HG03095 (cell line): ENCODE measurements at regions not wholly inside any gene's neighbourhood (a gene's known extent, or its start where the extent isn't known, plus 50 kb on each side); places are given as distances from the start of the nearest gene placed in this dataset.

Source experiments
- ATAC-seq: cut with Tn5 transposase; IDR thresholded peaks from one replicate; pipeline ENCODE4 v1.9.1; 2021; ENCODE audit warnings: moderate library complexity; ENCODE audit not compliant: unreplicated experiment

DNA sequence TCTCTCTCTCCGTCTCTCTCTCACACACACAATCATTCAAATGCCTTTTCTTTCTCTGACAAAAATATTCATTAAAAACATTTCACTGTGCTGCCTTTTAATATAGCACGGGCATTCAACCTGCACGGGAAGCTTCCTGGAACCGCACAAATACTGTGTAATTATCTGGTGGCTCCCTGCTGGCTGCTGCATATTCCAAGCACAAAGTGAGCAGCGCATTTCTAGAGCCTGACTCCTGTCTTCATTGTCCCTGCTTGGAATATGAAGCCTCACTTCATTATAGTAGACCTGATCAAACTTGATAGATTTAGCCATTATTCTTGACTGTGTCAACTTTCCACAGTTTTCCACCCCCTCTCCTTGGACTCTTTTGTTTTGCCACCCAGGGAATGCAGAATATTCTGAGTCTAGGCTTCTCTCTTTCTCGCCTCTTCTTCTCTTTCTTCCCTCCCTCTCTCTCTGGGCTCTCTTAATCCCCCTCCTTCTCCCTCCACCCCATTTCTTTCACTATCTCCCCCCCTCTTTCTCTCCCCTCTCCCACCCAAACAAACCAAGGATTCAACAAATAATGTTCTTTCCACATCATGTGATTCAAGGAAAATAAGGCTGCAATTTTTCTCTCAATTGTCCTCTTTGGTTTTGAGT is 672.1 kb upstream of the FANCL start:
- ATAC-seq: no peak

DNA sequence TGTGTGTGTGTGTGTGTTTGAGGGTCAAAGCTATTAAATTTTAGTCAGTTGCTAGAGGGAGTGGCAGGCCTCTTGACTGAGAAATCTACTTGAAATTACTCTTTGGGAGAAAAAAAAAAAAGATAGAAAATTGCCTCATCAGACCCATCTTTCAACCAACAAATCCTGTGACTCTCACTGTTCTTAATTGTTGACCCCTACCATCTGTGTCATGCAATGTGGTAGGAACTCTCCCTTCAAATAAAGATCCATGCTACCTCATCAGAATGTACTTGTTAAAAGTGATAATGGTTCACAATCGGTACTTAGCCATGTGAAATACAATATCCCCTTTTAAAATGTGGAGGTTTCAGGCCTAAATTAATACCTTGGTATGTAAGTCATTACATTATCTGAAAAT is 670.8 kb upstream of the FANCL start:
- ATAC-seq: no peak

DNA sequence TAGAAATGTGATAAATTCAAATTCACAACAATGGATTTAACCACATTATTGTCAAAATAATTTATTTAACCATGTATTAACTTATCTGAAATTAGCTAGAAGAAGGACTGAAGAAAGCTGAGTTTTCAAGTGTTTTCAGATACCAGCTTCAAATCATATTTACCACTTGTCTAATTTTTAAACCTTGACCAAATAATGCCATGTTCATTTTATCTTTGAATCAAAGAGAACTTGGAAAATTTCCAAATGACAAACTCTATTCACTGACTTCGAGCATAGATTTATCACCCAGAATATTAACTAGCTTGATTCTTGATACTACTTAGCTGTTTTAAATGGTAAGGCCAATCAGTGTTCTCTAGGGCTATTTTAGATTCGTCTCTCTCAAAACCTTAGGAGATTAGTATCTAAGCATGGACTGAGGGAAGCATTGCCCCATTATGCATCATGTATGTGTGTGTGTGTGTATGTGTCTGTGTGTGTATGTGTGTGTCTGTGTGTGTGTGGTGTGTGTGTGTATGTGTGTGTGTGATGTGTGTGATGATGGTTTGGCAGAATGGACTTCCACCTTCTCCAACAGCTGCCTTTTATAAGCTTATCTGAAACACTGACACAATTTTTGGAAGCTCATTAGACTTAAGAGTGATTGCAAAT is 667.5 kb upstream of the FANCL start:
- ATAC-seq: no peak

DNA sequence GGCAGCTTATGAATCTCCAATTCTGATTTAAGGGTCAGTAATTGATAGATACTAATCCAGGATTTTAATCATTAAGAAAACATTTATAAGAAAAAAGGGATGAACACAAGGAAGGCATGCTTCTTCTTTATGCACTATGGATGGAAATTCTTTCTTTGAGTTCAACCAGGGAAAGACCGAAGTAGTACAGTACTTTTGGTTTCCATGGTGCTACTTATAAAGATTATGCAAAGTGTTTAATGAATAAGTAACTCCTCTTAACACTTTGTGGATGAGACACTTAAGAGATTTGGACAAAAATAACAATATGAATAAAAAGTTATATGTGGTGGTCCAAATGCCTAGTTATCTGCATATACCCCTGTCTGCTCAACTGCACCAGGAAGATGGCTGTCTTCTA is 666.5 kb upstream of the FANCL start:
- ATAC-seq: no peak

DNA sequence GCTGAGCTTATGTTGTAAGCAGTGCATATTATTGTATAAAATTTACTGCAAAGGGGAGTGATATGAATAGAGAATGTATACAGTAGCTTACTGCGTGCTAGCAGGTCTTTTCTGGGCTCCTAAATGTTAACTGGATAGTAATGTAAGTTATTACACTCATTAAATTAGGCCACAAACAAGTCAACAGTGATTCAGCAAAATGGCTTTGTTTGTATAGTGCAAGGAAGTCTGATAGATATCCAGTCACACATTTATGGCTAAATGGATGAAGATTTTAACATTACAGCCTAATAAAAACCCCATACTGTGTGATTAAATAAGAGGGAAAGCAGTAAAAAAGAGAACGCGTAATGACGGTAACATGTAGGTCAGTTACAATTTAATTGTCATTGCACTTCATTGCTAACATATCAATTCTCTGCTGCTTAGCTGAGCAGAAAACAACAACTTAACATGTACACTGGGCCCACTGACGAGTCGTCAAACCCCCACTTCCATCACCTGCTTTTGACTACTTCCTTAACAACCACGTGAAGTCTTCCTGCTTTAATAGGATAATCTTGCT is 665.0 kb upstream of the FANCL start:
- ATAC-seq: no peak

DNA sequence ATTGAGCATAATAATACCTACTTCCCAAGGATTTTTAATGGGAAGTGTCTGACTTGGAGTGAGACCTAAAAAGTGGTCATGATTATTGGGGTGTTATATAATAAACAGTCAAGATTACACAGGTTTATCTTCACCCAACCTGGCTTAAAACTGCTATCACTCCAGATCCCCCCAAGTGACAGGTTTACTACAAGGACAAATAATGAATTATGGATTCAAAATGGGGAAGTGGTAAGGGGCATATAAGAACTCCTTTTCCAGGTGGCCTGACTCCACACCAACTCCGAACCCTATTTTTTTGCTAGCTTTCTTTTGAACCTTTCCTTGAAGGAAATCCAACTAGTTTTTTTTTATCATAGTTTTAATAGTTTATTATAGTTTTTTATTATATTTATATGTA is 663.0 kb upstream of the FANCL start:
- ATAC-seq: no peak

DNA sequence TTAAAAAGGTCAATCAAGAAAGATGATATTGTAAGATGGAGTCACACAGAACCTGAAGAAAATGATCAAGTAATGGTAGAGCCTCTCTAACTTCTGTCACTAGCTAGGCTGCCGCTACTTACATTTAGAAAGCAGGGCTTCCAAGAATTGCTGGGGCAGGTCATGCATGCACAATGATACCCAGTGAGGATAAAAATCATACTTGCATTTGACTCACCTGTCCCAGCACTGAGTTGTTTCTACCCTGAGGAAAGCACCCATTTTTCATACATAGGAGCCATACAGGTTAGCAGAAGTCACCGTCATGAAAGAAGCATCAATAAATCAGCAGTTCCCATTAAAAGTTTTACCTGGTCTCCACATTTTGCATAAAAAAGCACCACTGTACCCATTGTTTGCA is 662.3 kb upstream of the FANCL start:
- ATAC-seq: no peak

DNA sequence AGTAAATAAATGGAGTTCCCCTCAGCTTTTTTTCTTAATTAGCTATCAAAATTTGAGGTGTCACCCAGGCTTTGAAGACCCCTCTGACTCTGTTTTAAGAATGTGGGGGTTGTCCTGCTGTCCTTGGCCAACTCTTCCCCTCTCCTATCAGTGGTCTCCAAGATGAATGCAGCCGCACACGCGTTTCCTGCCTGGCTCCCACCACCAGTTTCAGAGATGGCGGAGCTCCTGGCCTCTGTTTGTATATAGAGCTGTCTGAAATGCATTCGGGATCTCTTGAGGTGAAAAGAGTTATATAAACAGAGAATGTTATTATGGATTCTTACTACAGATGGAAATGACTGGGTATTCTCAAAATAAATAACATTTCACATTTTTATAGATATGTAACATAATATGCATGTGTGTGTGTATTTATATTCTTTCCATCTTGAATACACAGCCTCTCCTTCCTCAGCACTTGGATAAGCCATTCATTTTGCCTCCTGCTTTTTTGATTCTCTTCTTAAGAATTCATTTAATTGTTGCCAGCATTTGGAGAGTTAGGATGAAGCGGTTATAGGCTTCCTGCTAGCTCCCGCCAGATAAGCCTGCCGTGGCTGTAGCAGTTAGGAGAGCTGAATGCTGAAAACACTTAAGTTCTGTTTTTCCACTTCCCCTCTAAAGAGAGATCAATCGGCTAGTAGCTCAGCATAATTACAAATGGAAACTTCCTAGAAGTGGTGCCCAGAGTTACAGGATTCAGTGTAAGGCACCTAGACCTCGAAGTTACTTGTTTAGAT is 659.3 kb upstream of the FANCL start:
- no peak for ATAC-seq

DNA sequence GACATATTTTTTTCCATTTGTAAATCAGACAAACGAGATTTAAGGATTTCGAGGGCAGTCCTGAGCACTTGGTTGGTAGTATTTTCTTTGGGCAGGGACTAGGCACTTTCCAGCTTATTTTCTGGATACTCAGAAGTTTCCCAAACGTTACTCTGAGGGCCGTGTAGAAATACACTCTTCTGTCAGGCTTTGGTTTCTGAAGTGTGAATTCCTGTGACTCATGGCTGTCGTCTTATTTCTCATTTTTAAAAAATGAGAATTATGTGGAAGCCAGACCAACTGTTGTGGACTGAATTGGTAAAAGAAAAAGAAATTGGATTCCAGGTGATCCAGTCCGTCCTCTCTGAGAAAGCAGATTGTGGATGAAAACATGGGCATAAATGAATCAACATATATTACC is 658.6 kb upstream of the FANCL start:
- no peak for ATAC-seq

DNA sequence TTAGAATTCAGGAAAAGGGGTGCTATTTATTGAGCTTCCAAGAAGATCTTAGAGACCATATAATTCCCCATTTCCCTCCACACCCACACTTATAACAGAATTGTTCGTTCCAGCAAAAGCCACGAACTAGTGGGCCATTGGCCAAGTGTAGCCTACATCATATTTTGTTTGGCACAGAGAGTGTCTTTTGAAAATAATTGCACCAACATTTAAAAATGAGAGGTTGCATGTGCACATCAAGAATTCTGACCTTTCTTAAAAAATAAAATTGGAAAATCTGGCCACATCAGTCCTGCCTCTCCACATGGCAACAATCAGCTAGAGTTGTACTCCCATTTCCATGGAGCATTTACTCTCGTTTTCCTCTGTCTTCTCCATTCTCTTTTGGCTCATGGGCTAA is 655.5 kb upstream of the FANCL start:
- ATAC-seq: no peak

DNA sequence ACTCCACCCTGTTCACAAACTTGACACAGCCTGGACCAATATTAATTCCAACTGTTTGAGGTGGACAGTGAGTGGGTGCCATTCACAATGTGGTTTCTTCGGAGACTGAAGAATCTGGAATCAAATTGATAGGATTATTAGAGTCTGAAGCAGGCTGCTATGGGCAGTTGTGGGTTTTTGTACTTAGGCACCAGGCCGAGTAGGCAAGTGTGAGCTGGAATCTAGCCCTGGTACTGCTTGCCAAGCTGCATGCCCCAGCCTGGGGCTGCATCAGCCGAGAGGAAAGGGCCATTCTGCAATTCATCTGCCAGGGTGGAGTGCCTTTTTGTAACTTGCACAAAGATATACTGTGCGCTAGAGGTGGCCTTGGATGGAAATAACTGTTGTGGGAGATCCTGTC is 654.7 kb upstream of the FANCL start:
- ATAC-seq: no peak

DNA sequence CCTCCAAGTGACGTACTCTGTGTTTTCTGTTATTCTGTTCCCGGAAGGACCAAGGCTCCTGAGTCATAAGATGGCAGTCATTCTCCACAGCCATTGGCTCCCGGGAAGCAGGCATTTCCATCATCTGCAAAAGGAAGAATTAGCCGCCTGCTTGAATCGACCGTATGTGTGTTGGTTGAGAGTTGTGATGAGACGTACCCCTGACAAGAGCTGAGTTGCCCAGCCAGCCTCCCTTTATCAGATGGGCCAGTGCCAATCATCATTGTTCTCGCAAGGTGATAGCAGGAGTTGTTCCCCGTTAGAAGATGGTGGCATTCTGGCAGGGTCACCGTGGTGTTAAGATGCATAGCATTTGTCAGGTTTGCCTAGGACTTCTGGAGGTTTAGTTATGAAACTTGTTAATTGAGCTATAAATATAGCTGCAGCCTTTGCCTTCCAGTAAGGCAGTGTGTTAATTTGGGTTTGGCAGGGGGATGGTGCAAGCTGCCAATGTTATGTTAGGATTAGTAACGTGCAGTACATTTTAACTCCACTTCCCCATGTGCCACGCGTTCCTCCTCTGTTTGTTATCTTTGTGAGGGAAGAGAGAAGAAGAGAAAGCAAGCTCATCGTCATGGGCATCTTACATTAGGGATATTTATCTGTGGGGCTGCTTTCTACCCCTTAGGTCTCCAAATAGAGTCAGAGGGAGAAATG is 652.7 kb upstream of the FANCL start:
- ATAC-seq: no peak

DNA sequence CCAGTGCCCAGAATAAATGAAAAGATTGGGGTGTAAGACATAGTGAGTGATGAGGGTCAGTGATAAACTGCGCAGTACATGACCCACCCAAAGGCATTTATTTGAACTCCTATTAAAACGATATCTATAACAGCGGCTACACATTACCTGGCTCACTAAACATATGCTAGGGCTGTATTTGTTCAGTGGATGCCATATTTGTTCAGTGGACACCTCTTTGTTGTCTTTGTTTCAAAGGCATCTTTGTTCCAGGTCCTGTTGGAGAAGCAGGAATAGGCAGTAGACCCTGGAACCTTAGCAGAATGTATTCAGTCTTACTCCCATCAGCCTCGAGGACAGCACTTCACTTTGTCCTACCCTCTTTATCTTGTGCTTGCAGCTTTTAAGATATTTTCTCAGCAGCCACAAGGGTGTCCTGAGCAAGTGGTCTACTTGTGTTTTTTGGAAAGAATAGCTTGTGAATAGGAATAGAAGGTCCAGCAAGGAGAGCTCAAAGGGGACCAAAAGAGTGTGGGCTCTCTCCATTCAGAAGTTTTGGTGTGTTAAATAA is 650.8 kb upstream of the FANCL start:
- ATAC-seq: no peak

DNA sequence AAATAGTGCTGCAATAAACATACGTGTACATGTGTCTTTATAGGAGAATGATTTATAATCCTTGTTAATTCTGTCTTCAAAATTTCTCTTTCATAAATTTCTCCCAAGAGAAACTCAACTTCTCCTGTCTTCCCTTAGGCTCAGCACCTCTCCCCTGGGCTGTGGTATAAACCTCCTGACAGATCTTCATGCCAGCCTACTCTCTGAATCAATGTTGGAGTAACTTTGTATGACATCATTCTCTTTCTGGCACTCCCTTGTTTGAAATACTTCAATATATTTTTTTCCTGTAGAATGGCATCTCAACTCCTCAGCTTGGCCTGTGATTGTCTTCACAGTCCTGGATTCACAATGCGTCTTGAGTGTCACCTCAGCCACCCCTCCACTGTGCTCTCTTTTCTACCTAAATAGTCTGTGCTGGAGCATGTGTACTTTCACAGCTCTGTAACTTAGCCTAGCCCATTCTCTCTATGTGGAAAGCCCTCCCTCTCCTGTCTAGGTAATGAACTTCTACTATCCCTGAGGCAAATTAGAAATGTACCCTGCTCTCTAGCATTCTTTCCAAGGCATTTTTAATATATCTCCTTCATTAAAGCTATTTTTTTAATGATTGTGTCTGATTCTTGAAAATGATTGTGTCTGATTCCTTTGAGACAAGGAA is 649.9 kb upstream of the FANCL start:
- ATAC-seq: no peak

DNA sequence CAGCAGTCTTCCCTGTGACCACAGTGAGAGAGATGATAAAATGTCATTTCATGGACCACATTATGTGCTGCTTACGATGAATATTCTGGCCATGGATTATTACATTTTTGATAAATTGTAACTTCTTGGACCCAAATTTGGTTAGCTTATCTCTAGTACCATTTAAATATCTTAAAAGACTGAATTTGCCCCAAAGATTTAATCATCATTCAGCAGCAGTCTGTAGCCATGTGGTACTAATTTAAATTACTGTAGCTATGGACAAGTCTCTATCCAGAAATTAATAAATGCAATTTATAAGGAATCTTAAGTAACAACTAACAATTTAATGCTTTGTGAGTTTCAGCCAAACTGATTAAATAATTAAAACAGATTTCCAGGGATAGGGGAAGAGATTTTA is 644.9 kb upstream of the FANCL start:
- no peak for ATAC-seq

DNA sequence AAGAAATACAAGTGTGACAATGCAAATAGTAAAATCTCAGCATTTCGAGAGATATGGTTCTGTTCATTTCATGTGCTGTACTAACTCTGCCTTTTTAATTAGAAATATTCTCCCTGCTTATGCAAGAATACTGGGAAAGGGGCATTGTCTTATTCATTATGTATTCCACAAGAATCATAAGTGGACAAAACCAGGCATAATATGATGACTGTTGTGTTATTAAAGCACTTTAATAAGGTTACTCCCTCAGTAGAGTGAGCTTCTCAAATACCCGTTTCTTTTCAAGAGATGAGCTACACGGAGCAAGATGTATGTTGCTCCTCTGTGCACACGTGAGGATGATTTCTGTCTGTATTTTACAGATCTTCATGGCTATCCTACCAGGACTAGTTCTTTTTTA is 638.7 kb upstream of the FANCL start:
- no peak for ATAC-seq

DNA sequence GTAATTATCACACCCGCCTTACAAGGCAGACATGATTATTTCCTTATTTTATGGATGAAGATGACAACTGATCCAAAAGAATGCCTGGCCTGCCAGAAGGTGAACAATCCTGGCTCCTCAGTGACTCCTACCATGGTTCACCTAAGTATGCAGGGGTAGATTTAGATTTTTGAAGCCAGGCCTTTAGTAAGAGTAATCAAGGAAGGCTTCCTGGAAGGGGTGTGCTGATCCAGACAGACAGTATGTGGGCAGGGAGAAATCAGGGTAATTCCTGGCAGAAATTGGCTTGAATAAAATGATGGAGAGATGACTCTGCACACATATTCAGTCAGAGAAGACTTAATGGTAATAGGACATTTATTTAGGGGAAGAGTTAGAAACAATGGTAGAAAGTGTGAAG is 637.7 kb upstream of the FANCL start:
- no peak for ATAC-seq

DNA sequence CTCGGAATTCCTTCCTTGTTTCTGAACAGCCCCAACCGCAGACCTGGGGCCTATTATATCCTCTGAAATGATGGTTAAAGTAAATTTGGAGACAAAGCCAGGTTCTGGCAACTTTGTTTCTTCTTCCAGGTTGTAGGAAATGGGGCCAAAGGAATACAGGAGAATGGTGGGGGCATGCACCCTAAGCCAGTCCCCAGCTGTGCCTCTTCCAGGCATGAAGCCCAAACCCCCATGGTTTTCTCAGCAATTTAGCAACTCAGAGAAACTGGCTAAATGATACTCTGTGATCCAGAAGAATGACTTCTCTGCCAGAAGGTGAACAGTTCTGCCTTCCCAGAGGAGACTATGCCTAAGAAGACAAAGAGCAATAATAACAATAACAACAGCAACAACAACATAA is 635.0 kb upstream of the FANCL start:
- no peak for ATAC-seq

DNA sequence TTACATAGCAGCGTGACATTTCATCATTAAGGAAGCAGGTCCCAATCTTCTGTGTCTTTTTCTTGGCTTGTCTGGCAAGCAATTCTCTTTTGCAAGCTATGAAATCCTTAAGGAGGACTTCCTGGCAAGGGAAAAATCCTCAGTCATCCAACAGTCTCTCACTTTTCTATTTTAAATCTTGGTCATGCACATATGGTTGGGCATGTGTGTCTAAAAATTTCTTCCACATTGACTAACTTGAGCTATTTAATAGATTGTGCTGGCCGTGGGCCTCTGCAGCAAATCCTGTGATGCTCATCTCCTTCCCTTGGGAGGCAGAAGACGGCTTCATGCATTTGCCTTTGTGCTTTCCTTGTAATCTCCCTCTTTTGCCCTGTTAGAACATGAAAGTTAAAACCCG is 634.3 kb upstream of the FANCL start:
- no peak for ATAC-seq

DNA sequence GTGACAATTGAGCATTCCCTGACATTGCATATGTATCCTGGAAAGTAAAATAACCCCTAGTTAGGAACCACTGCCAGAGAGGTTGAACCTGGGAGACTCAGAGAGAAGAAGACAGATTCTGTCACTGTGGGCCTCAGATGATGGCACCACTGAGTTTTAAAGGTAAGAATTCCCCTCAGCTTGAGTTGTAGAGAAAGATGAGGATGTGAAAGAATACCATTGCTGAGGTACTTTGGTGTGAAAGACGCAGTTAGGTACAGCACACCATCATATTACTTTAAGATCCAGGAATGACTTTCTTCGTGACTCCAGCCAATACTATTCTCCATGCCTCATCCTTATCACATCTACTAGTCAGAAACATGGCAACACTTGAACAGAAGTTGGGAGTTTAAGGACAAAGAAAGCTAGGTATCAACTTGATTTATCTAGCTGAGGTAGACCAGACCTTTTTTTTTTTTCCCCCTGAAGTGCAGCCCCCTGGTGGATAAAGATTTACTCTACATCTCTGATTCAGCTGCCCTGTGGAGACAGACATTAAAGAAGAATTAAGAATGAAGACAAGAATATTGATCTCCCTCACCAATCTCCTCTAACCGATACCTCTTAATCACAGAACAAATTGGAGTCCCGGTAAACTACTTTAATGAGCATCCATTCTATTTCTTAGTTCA is 630.5 kb upstream of the FANCL start:
- no peak for ATAC-seq
